Stimulated activated CD4-positive, alpha-beta T cell treated with anti-CD3 and anti-CD28 coated beads, Interleukin-4, amount 100 ng/mL, for 24 hours (primary cell): ENCODE measurements at regions not wholly inside any gene's neighbourhood (a gene's known extent, or its start where the extent isn't known, plus 50 kb on each side); places are given as distances from the start of the nearest gene placed in this dataset.
"Not testable (repeated sequence)": the region's sequence is repeated elsewhere in the genome, so short reads cannot be mapped to it uniquely, and the experiment has no call there.

Source experiments
- DNase-seq: peaks from one replicate; pipeline ENCODE4 v3.0.0-alpha.2; 2020

- no peak for DNase-seq
Measured at GRCh38 chr16:26816266-26816665, 250.5 kb upstream of the C16orf82 start.

- DNase-seq = no peak
Measured at GRCh38 chr16:26816885-26817571, 249.7 kb upstream of the C16orf82 start.

GRCh38 chr16:26818393-26818792, 248.3 kb upstream of the C16orf82 start:
- no peak for DNase-seq

- no peak for DNase-seq
Measured at GRCh38 chr16:26824469-26824868, 242.3 kb upstream of the C16orf82 start.

- DNase-seq = no peak
Measured at GRCh38 chr16:26826500-26826899, 240.2 kb upstream of the C16orf82 start.

GRCh38 chr16:26827386-26827785, 239.3 kb upstream of the C16orf82 start:
- DNase-seq = no peak

GRCh38 chr16:26830428-26831127, 236.1 kb upstream of the C16orf82 start:
- DNase-seq = no peak

- DNase-seq = not testable (repeated sequence)
Measured at GRCh38 chr16:26836114-26836513, 230.6 kb upstream of the C16orf82 start.

GRCh38 chr16:26838931-26839330, 227.8 kb upstream of the C16orf82 start:
- DNase-seq = no peak

GRCh38 chr16:26840691-26841090, 226.0 kb upstream of the C16orf82 start:
- no peak for DNase-seq

GRCh38 chr16:26856271-26856670, 210.5 kb upstream of the C16orf82 start:
- DNase-seq = no peak

- no peak for DNase-seq
Measured at GRCh38 chr16:26856791-26857190, 209.9 kb upstream of the C16orf82 start.

GRCh38 chr16:26857371-26857770, 209.4 kb upstream of the C16orf82 start:
- DNase-seq = no peak

- DNase-seq = no peak
Measured at GRCh38 chr16:26860506-26860905, 206.2 kb upstream of the C16orf82 start.

- no peak for DNase-seq
Measured at GRCh38 chr16:26863931-26864330, 202.8 kb upstream of the C16orf82 start.

- DNase-seq = not testable (repeated sequence)
Measured at GRCh38 chr16:26874318-26874717, 192.4 kb upstream of the C16orf82 start.

GRCh38 chr16:26877421-26877820, 189.3 kb upstream of the C16orf82 start:
- DNase-seq = no peak

GRCh38 chr16:26885674-26886073, 181.1 kb upstream of the C16orf82 start:
- DNase-seq = no peak

GRCh38 chr16:26889740-26890139, 177.0 kb upstream of the C16orf82 start:
- no peak for DNase-seq

- no peak for DNase-seq
Measured at GRCh38 chr16:26898200-26898599, 168.5 kb upstream of the C16orf82 start.

- no peak for DNase-seq
Measured at GRCh38 chr16:26901196-26901861, 165.4 kb upstream of the C16orf82 start.

- no peak for DNase-seq
Measured at GRCh38 chr16:26901983-26902382, 164.7 kb upstream of the C16orf82 start.

GRCh38 chr16:26905336-26905735, 161.4 kb upstream of the C16orf82 start:
- no peak for DNase-seq

GRCh38 chr16:26909623-26910022, 157.1 kb upstream of the C16orf82 start:
- no peak for DNase-seq
